ENCODE measurements at regions not wholly inside any gene's neighbourhood (a gene's known extent, or its start where the extent isn't known, plus 50 kb on each side); places are given as distances from the start of the nearest gene placed in this dataset.
"Not testable (repeated sequence)": the region's sequence is repeated elsewhere in the genome, so short reads cannot be mapped to it uniquely, and the experiment has no call there.

GRCh38 chr13:99766641-99767045 is 204.9 kb downstream of the ZIC5 start:
- no peak for DNase-seq

DNA sequence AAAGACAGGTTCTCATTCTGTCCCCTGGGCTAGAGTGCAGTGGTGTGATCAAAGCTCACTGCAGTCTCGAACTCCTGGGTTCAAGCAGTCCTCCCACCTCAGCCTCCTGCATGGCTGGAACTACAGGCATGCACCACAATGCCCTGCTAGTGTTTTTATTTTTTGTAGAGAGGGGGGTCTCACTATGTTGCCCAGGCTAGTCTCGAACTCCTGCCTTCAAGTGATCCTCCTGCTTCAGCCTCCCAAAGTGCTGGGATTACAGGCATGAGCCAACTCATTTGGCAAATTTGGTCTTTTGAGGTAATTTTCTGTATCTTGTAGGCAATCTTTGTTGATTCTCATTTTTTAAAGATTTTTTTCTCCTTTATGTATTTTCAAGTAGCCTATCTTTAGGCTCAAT is 205.7 kb downstream of the ZIC5 start:
- DNase-seq, result no peak

DNA sequence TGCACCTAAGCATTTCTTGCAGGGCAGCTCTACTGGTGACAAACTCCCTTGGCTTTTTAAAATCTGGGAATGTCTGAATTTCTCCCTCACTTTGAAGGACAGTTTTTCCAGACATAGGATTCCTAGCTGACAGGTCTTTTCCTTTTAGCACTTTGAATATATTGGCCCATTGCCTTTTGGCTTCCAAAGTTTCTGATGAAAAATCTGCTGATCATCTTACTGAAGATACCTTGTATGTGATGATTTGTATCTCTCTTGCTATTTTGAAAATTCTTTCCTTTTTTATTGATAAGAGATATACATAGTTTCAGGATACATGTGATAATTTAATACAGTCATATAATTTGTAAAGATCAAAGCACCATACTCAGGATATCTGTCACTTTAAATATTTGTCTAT is 211.1 kb downstream of the ZIC5 start:
- no peak for DNase-seq

DNA sequence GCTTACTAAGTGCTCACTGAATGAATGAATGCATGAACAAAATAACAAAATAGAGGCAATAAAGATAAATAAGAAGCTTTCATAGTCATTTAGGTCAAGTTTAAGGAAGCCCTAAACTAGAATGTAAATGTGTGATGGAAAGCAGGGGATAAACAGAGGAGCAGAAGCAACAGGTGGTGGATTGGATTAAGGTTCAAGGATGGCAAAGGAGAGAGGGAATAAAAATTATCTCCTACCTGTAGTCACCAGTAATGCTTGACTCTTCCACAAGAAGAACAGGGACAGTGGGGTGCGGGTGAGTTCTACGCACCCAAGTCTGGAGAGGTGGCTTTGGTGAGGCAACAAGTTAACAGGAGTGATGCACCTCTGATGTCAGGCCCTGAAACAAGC is 212.4 kb downstream of the ZIC5 start:
- DNase-seq, result no peak

GRCh38 chr13:99758460-99759162 is 213.0 kb downstream of the ZIC5 start:
- DNase-seq, result no peak

- no peak for DNase-seq
These were observed 213.7 kb downstream of the ZIC5 start for GRCh38 chr13:99757756-99758459.

- no peak for DNase-seq
These were observed 215.3 kb downstream of the ZIC5 start for GRCh38 chr13:99756281-99756680.

DNA sequence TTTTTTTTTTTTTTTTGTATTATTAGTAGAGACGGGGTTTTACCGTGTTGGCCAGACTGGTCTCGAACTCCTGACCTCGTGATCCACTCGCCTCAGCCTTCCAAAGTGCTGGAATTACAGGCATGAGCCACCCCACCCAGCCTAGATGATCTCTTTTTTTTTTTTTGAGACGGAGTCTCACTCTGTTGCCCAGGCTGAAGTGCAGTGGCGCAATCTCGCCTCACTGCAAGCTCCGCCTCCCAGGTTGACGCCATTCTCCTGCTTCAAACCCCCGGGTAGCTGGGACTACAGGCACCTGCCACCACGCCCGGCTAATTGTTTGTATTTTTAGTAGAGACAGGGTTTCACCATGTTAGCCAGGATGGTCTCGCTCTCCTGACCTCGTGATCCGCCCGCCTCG is 216.8 kb downstream of the ZIC5 start:
- not testable (repeated sequence) for DNase-seq

DNA sequence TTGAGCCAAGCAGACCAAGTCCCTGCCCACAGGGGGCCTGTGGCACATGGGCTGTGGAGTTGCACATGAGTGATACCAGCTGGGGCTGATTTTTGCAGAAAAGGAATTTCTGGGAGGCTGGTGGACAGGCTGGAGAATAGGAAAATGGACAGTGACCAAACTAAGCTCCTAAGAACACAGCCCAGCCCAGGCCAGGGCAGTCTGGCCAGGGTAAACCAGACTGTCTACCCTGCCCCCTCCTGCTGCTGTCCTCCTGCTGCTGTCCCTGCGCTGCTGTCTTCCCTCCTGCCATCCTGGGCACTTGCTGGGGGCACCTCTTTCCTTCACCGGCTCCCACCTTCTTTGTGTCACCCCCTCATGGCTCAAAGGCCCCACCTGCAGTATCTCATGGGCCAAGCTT is 219.2 kb downstream of the ZIC5 start:
- DNase-seq, result no peak

GRCh38 chr13:99751517-99752199 is 219.9 kb downstream of the ZIC5 start:
- DNase-seq, result no peak

DNA sequence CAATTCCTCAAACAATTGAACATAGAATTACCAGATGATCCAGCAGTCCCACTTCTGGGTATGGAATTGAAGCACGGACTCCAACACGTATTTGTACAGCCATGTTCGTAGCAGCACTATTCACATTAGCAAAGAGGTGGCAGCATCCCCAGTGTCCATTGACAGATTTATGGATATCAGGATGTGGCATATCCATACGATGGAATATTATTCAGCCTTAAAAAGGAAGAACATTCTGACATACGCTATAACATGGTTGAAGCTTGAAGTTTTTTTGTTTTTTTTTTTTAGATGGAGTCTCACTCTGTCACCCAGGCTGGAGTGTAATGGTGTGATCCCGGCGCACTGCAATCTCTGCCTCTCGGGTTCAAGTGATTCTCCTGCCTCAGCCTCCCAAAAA is 220.6 kb downstream of the ZIC5 start:
- no peak for DNase-seq

DNA sequence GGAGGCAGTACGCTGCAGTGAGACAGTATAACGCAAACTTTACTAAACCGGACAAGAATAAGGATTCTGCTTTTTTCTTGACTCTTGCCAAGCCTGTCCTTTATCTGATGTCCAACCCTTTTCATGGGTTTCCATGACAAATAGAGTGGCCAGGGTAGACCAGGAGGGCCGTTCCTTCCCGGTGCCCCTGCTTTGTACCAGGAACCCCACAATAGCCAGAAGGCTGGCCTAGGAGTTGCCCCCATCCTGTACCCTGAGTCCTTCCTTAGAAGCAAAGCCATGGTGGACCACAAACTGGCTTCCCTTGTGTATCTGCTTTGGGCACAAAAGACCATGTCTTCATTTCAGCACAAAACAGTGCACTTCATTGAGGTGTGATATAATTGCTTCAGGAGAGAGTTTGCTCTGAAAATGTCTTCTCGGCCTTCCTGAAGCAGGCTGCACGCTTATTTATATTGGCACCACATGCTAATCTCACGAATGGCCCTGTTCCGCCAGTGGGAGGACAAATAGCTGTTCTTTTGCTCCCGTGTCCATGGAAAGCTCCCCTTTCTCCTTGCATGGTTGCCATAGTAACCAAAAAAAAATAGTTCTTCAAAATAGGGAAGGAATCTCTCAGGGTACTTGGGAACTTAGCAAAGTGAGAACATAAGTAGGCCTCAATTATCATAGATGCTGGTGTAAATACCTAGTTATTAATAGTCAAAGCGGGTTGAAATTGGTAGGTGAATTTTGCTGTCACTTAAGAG is 222.1 kb downstream of the ZIC5 start:
- DNase-seq, result no peak

- no peak for DNase-seq
These were observed 224.2 kb downstream of the ZIC5 start for GRCh38 chr13:99747403-99747710.

DNA sequence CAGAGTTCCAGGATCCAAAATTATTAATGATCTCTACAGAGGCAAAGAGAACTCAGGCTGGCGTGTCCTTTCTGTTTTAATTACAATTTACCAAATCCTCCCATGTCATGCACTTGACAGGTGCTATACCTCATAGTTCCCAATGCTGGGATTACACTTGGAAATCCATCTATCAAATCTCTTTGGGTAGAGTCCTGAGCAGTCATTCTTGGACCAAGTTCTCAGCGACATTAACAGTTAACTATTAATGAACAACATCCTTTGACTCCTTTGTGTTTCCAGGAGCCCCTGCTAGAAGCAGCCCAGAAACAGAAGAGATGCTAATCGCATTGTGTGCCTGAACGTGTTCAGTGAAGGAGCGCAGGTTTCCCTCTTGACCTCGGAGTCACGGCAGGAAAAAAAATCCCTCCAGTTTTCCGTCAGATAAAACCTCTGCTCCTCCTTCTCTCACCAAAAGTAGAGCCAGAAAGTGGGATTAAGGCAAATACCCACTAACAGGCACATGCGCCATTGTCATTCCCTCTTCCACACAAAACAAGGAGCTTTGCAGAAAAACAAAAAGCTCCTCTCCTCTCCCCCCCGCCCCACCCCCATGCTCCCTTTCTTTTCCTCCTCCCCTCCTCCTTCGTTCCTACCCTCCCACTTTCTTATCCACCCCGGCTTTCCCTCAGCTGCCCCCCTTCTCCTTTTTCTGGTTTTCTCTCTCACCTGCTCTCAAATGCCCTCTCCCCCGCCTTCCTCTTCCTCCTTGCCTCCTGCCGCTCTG is 224.7 kb downstream of the ZIC5 start:
- no peak for DNase-seq

DNA sequence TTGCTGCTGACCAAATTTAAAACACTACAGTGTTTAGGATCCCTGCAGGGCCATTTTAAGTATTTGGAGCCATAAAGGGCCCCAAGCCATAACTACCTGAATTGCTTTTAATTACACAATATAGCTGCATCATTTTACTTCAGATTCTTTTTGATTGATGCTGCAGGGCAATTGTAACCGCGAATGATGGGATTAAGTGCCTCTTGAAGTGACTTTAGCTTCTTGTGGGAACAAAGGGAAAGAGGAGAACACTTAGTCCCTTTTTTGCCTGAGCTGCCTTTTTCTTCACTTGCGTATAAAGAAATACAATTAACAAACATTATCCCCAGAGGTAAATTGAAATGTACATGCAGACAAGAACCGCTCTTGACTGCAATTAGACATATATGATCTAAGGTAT is 228.5 kb downstream of the ZIC5 start:
- DNase-seq, result no peak

DNA sequence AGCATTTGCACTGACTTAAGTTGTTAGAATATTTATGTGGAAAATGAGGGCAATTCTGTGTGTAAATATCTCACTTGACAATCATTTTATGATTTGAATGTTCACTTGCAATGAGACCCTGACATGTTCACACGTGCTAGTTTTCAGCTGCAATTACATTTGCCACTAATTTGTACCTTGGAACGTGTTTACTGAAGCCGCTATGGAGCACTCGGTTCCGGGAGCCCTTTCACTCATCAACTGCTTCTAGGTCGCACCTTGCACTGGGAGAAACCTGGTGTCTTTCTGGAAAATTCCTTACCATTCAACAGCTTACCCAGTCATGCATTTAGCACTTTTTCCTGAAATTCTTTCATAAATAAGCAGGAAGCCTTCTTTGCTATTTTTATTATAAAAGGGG is 229.6 kb downstream of the ZIC5 start:
- no peak for DNase-seq

DNA sequence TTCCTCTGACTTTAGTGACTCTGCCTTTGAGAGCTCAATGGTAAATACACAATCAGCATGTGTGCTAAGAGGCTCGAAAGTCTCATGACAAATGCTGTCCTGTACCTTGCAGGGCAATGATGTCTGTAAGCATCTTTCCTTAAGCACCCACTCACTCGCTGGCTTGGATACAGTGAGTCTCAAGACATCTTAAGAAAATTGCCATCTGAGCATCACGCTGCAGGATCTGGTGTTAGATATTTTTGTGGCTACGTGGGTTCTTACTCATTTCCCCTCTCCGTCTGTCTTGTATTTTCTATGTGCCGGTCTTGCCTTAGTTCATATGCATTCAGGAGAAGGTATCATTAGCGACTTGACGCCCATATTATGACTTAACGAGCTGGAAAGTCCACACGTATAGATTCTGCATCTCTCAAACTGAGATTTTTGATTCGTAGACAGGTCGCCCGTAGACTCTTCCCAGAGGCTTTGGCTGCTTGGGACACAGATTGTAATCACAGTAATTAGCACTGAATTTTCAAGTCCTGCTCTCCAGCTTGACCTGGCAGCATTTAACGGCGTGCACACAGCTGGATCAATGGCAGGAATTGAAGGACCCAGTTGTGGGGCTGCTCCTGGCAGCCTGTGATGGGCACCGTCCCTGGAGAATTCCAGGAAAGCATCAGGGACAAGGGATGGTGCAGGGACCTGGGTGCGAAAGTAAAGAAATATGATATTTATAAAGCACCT is 231.2 kb downstream of the ZIC5 start:
- DNase-seq, result no peak

- DNase-seq, result no peak
These were observed 232.9 kb downstream of the ZIC5 start for GRCh38 chr13:99738626-99739025.

GRCh38 chr13:99737481-99738245 is 233.9 kb downstream of the ZIC5 start:
- DNase-seq, result no peak

DNA sequence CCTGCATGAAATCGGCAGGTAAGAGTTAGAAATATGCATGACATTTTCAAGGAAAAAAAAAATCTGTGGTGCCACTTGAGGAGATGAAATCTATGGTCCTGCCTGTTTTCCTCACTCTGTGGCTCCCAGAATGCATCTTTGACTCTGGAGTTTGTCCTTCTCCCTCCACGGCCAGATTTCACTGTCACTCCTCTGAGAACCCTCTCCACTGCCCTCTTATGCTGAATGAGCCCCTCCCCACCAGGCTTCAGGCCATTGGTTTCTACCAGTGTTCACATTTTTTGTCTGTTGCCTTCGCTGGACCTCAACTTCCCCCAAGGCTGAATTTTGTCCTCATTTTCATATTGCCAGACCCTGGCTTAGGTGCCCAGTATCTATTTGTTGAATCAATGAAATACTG is 235.0 kb downstream of the ZIC5 start:
- DNase-seq, result no peak

GRCh38 chr13:99734013-99734693 is 232.9 kb downstream of the TM9SF2 start:
- DNase-seq, result no peak

Data from activated T-cell treated with anti-CD3 and anti-CD28 coated beads for 4 hours (primary cell).